GM12875 (cell line): ENCODE measurements at regions not wholly inside any gene's neighbourhood (a gene's known extent, or its start where the extent isn't known, plus 50 kb on each side); places are given as distances from the start of the nearest gene placed in this dataset.

Experiments used
- H3K4me3 ChIP-seq: one replicate; pipeline ENCODE4 v1.5.1; 2011; ENCODE audit warnings: low read depth, low read length, control low read depth
- CTCF ChIP-seq: IDR thresholded peaks from 2 replicates; pipeline ENCODE4 v1.5.1; 2011; ENCODE audit warnings: low read depth, mild to moderate bottlenecking, control low read depth, inconsistent platforms, low read length, moderate library complexity, borderline replicate concordance; ENCODE audit not compliant: insufficient read depth

GRCh38 chr16:55942821-55943220, 67.6 kb upstream of the CES5A start:
- no peak overlapping the region for H3K4me3 ChIP-seq
- no peak for TF ChIP-seq CTCF

- no peak overlapping the region for H3K4me3 ChIP-seq
- TF ChIP-seq CTCF, result no peak
Measured at GRCh38 chr16:55941552-55941951, 66.4 kb upstream of the CES5A start.

- TF ChIP-seq CTCF, result no peak
- H3K4me3 ChIP-seq, result no peak overlapping the region
Measured at GRCh38 chr16:55938126-55938525, 63.0 kb upstream of the CES5A start.

- no peak for TF ChIP-seq CTCF
- H3K4me3 ChIP-seq, result no peak overlapping the region
Measured at GRCh38 chr16:55933038-55933437, 57.9 kb upstream of the CES5A start.

- no peak overlapping the region for H3K4me3 ChIP-seq
- TF ChIP-seq CTCF, result no peak
Measured at GRCh38 chr16:55930036-55930435, 54.9 kb upstream of the CES5A start.

- TF ChIP-seq CTCF, result no peak
- H3K4me3 ChIP-seq, result no peak overlapping the region
Measured at GRCh38 chr16:55929181-55929580, 54.0 kb upstream of the CES5A start.

GRCh38 chr16:55925242-55925641, 50.1 kb upstream of the CES5A start:
- no peak overlapping the region for H3K4me3 ChIP-seq
- TF ChIP-seq CTCF, result no peak
